ENCODE measurements at regions not wholly inside any gene's neighbourhood (a gene's known extent, or its start where the extent isn't known, plus 50 kb on each side); places are given as distances from the start of the nearest gene placed in this dataset.

GRCh38 chr1:116311756-116312680, 61.0 kb upstream of the ATP1A1 start:
- Histone ChIP-seq H3K56ac (ENCODE audit: insufficient read length, low read depth, low read length) (no peak overlapping the region), H3K4ac (ENCODE audit: low read depth, low read length) (no peak overlapping the region), H3K18ac (ENCODE audit: insufficient read length, low read depth, low read length) (no peak overlapping the region), H4K5ac (ENCODE audit: insufficient read length, low read depth, low read length) (no peak overlapping the region), H3K9ac (ENCODE audit: extremely low read depth, insufficient read length, low read length) (no peak overlapping the region), H2AK5ac (ENCODE audit: insufficient read length, low read length) (no peak overlapping the region), H3K27ac (ENCODE audit: insufficient read length, low read depth, low read length) (no peak overlapping the region), H2BK120ac (ENCODE audit: low read depth, low read length, poor library complexity, severe bottlenecking) (no peak overlapping the region), H3K4me2 (ENCODE audit: insufficient read depth, insufficient read length, low read length) (no peak overlapping the region), H3K27me3 (ENCODE audit: insufficient read depth, low read length) (no peaks in the 10 kb centered on the region), H2BK20ac (ENCODE audit: low read depth, low read length, poor library complexity, severe bottlenecking) (no peak overlapping the region), H3K9me3 (ENCODE audit: control insufficient read depth, low read depth, low read length) (no peaks in the 10 kb centered on the region), H2BK15ac (ENCODE audit: low read depth, low read length) (no peak overlapping the region), H4K91ac (ENCODE audit: insufficient read length, low read depth, low read length) (no peak overlapping the region), H2BK12ac (ENCODE audit: insufficient read length, low read depth, low read length) (no peak overlapping the region), H4K8ac (replicated peaks; ENCODE audit: insufficient read length, low read depth, low read length) (no peak overlapping the region), H4K20me1 (ENCODE audit: control insufficient read depth, insufficient read depth, insufficient read length) (no peaks in the 10 kb centered on the region), H3T11ph (ENCODE audit: low read length) (no peak overlapping the region), H3K4me1 (ENCODE audit: insufficient read depth, low read length) (peaks cover 4% of the 10 kb centered on the region; the same call in 1 of the 2 replicates), H3K23ac (ENCODE audit: insufficient read length, low read depth, low read length) (no peak overlapping the region), H3K14ac (ENCODE audit: insufficient read depth, low read length) (no peak overlapping the region), H3K79me1 (ENCODE audit: insufficient read depth, low read depth, low read length, poor library complexity, severe bottlenecking) (no peaks in the 10 kb centered on the region), H2AFZ (ENCODE audit: low read length) (no peak overlapping the region), H3K23me2 (ENCODE audit: insufficient read length, low read depth, low read length, poor library complexity, severe bottlenecking) (no peaks in the 10 kb centered on the region), H2BK5ac (ENCODE audit: insufficient read length, low read length) (no peak overlapping the region), H3K79me2 (ENCODE audit: insufficient read depth, low read length) (no peaks in the 10 kb centered on the region)
- H3K9me3 Mint-ChIP-seq = no peaks in the 10 kb centered on the region
- peaks cover 22 to 29% of the 10 kb centered on the region in 2 experiments for H3K4me1 Mint-ChIP-seq
- no peaks in the 10 kb centered on the region for H3K27me3 Mint-ChIP-seq (ENCODE audit: low read depth)
- H3K36me3 Mint-ChIP-seq (ENCODE audit: insufficient read depth in 1 of 3, low read depth in 3 of 3) = no peaks in the 10 kb centered on the region
- no CpG with 5 or more reads among the region's 15 CpGs for WGBS (ENCODE audit: extremely low coverage, insufficient read length, low lambda C conversion rate)
- TF ChIP-seq, protein P1, sequence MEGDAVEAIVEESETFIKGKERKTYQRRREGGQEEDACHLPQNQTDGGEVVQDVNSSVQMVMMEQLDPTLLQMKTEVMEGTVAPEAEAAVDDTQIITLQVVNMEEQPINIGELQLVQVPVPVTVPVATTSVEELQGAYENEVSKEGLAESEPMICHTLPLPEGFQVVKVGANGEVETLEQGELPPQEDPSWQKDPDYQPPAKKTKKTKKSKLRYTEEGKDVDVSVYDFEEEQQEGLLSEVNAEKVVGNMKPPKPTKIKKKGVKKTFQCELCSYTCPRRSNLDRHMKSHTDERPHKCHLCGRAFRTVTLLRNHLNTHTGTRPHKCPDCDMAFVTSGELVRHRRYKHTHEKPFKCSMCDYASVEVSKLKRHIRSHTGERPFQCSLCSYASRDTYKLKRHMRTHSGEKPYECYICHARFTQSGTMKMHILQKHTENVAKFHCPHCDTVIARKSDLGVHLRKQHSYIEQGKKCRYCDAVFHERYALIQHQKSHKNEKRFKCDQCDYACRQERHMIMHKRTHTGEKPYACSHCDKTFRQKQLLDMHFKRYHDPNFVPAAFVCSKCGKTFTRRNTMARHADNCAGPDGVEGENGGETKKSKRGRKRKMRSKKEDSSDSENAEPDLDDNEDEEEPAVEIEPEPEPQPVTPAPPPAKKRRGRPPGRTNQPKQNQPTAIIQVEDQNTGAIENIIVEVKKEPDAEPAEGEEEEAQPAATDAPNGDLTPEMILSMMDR (conservative IDR thresholded peaks at IDR 0.05) = no peak
- DNase-seq = no peak
- H3K27ac Mint-ChIP-seq = no peak overlapping the region
- no peak overlapping the region for H3K4me3 Mint-ChIP-seq
